ENCODE measurements at regions not wholly inside any gene's neighbourhood (a gene's known extent, or its start where the extent isn't known, plus 50 kb on each side); places are given as distances from the start of the nearest gene placed in this dataset.

GRCh38 chrX:116345958-116346357 lies 90.4 kb upstream of the SLC6A14 start:
- intact Hi-C loops (cut with micrococcal nuclease) (no loop called here), dilution Hi-C loops (cut with MboI; ENCODE audit: extremely low pct_ligation_motif_present, low sequenced_read_pairs) (no loop called here)
- FAIRE-seq, result no peak
- Histone ChIP-seq H3K79me2 (ENCODE audit: control insufficient read depth, insufficient read depth, low read length) (no peaks in the 10 kb centered on the region), H4K20me1 (replicated peaks; ENCODE audit: control insufficient read depth, extremely low read depth, insufficient read depth, low read length) (no peaks in the 10 kb centered on the region), H3K9ac (replicated peaks; ENCODE audit: extremely low read depth, insufficient read depth, low read length) (no peak overlapping the region), H3K27me3 (ENCODE audit: control insufficient read depth in 2 of 2, insufficient read depth in 2 of 2, low read length in 2 of 2) (no peaks in the 10 kb centered on the region), H3K4me3 (replicated peaks in 1 of 3; ENCODE audit: insufficient read depth in 1 of 3, low read depth in 1 of 3, low read length in 3 of 3) (no peak overlapping the region), H3K9me3 (replicated peaks; ENCODE audit: control insufficient read depth, insufficient read depth, low read length) (no peaks in the 10 kb centered on the region), H2AFZ (ENCODE audit: low read depth, low read length) (no peak overlapping the region), H3K4me1 (ENCODE audit: control insufficient read depth, extremely low read depth, insufficient read depth, low read length) (no peaks in the 10 kb centered on the region), H3K27ac (ENCODE audit: insufficient read depth, low read depth, low read length) (no peak overlapping the region), H3K4me2 (ENCODE audit: insufficient read depth, low read length) (no peak overlapping the region), H3K9me1 (replicated peaks; ENCODE audit: control insufficient read depth, extremely low read depth, insufficient read depth, low read length) (no peaks in the 10 kb centered on the region), H3K36me3 (ENCODE audit: control insufficient read depth in 2 of 2, extremely low read depth in 1 of 2, insufficient read depth in 2 of 2, low read length in 2 of 2) (no peaks in the 10 kb centered on the region)
- no peak for DNase-seq (ENCODE audit: low read depth, low spot score)
- POLR2A ChIA-PET, result no interaction called here
- no TSS peak for BruUV-seq (replicated peaks)
- CTCF ChIA-PET, result no interaction called here
- TF ChIP-seq POLR2A (IDR thresholded peaks at IDR 0.05; ENCODE audit: low read depth, low read length) (no peak), JUN (IDR thresholded peaks at IDR 0.05; ENCODE audit: borderline replicate concordance, insufficient read depth, insufficient read length, low read depth) (no peak), CTCF (IDR thresholded peaks at IDR 0.05; ENCODE audit: extremely low read depth in 1 of 2, insufficient read depth in 1 of 2, low read depth in 1 of 2, low read length in 2 of 2) (no peak), EZH2 (IDR thresholded peaks at IDR 0.05; ENCODE audit: borderline replicate concordance, low read depth, low read length, severe bottlenecking) (no peak), GATA2 (IDR thresholded peaks at IDR 0.05; ENCODE audit: insufficient read depth, insufficient read length, low read depth, low read length) (no peak), FOS (IDR thresholded peaks at IDR 0.05; ENCODE audit: borderline replicate concordance, insufficient read depth, low read length) (no peak), MYC (IDR thresholded peaks at IDR 0.05; ENCODE audit: low read depth, low read length) (no peak), POLR2AphosphoS5 (IDR thresholded peaks at IDR 0.05; ENCODE audit: insufficient read depth, low read depth, low read length) (no peak), MAX (IDR thresholded peaks at IDR 0.05; ENCODE audit: insufficient read depth, insufficient read length) (no peak)

All from endothelial cell of umbilical vein (primary cell).